SH-SY5Y (cell line): ENCODE measurements at regions not wholly inside any gene's neighbourhood (a gene's known extent, or its start where the extent isn't known, plus 50 kb on each side); places are given as distances from the start of the nearest gene placed in this dataset.

Experiments
- GATA2 ChIP-seq: IDR thresholded peaks from 2 replicates; pipeline ENCODE4 v1.6.1; 2011; ENCODE audit warnings: mild to moderate bottlenecking, low read depth, low read length
- GATA3 ChIP-seq: IDR thresholded peaks from 2 replicates; pipeline ENCODE4 v1.6.1; 2011; ENCODE audit warnings: low read depth, mild to moderate bottlenecking, low read length, moderate library complexity

GRCh38 chr14:61145034-61145902 is 135.9 kb downstream of the TMEM30B start:
- TF ChIP-seq GATA3 = no peak
- no peak for TF ChIP-seq GATA2

- TF ChIP-seq GATA2 (no peak), GATA3 (no peak)
Measured at GRCh38 chr14:61140872-61141271, 140.3 kb downstream of the TMEM30B start.

GRCh38 chr14:61140271-61140670 is 140.9 kb downstream of the TMEM30B start:
- TF ChIP-seq GATA3 (no peak), GATA2 (no peak)

GRCh38 chr14:61139006-61139599 is 142.0 kb downstream of the TMEM30B start:
- TF ChIP-seq GATA2 = no peak
- TF ChIP-seq GATA3 = no peak

GRCh38 chr14:61132894-61133293 is 148.2 kb downstream of the TMEM30B start:
- TF ChIP-seq GATA2 (no peak), GATA3 (no peak)

GRCh38 chr14:61132336-61132735 is 148.8 kb downstream of the TMEM30B start:
- TF ChIP-seq GATA2 (no peak), GATA3 (no peak)

GRCh38 chr14:61130512-61131260 is 149.6 kb downstream of the SLC38A6 start:
- TF ChIP-seq GATA2 (no peak), GATA3 (no peak)

- TF ChIP-seq GATA3 (no peak), GATA2 (no peak)
Measured at GRCh38 chr14:61129168-61129745, 148.2 kb downstream of the SLC38A6 start.

GRCh38 chr14:61128382-61129167 is 147.5 kb downstream of the SLC38A6 start:
- TF ChIP-seq GATA2 (no peak), GATA3 (no peak)

GRCh38 chr14:61126603-61127498 is 145.8 kb downstream of the SLC38A6 start:
- TF ChIP-seq GATA3 (no peak), GATA2 (no peak)

GRCh38 chr14:61125867-61126572 is 145.0 kb downstream of the SLC38A6 start:
- no peak for TF ChIP-seq GATA2
- TF ChIP-seq GATA3 = no peak
